HFFc6 (cell line): ENCODE measurements at regions not wholly inside any gene's neighbourhood (a gene's known extent, or its start where the extent isn't known, plus 50 kb on each side); places are given as distances from the start of the nearest gene placed in this dataset.

Source experiments
- DNase-seq: peaks from one replicate; pipeline ENCODE4 v3.0.0-alpha.2; 2018
- H3K27ac Mint-ChIP-seq: 2 replicates; pipeline ENCODE4 v1.8.0; 2020; ENCODE audit warnings: mild to moderate bottlenecking, mixed read lengths
- H3K27me3 Mint-ChIP-seq: 2 replicates; pipeline ENCODE4 v1.8.0; 2021; ENCODE audit warnings: mild to moderate bottlenecking, moderate library complexity, mixed read lengths; ENCODE audit not compliant: insufficient read depth
- H3K36me3 Mint-ChIP-seq: 2 replicates; pipeline ENCODE4 v1.8.0; 2021; ENCODE audit warnings: low read depth, mixed read lengths
- H3K4me1 Mint-ChIP-seq: 2 replicates; pipeline ENCODE4 v1.8.0; 2020; ENCODE audit warnings: low read depth, mixed read lengths
- H3K4me3 Mint-ChIP-seq: 2 replicates; pipeline ENCODE4 v1.8.0; 2020; ENCODE audit warnings: mild to moderate bottlenecking, moderate library complexity, mixed read lengths
- H3K9me3 Mint-ChIP-seq: 2 replicates; pipeline ENCODE4 v1.8.0; 2020; ENCODE audit warnings: mild to moderate bottlenecking, mixed read lengths
- CTCF ChIP-seq: fragments of 200-600 bp; sonication (generic); IDR thresholded peaks from 2 replicates; pipeline ENCODE4 v1.5.0; 2021; ENCODE audit warnings: antibody characterized with exemption, mild to moderate bottlenecking

- Mint-ChIP-seq H3K36me3 (no peaks in the 10 kb centered on the region), H3K9me3 (no peaks in the 10 kb centered on the region), H3K27ac (no peak overlapping the region), H3K4me3 (no peak overlapping the region), H3K4me1 (peaks cover 5% of the 10 kb centered on the region; the same call in 1 of the 2 replicates), H3K27me3 (no peaks in the 10 kb centered on the region; the same call in 1 of the 2 replicates)
- peak; percentile 74 for TF ChIP-seq CTCF
- peak; percentile 32 for DNase-seq
These were observed 522.6 kb upstream of the SEMA6D start for GRCh38 chr15:47194718-47195117.

GRCh38 chr15:47196048-47196447 lies 521.3 kb upstream of the SEMA6D start:
- peak; percentile 90 for TF ChIP-seq CTCF
- DNase-seq: peak; percentile 83

GRCh38 chr15:47203993-47204392 lies 513.3 kb upstream of the SEMA6D start:
- Mint-ChIP-seq H3K9me3 (no peaks in the 10 kb centered on the region), H3K4me3 (no peak overlapping the region), H3K4me1 (no peaks in the 10 kb centered on the region), H3K27ac (no peak overlapping the region), H3K36me3 (no peaks in the 10 kb centered on the region), H3K27me3 (no peaks in the 10 kb centered on the region; the same call in 1 of the 2 replicates)
- TF ChIP-seq CTCF: no peak
- no peak for DNase-seq

More at GRCh38 chr15:47196048-47196447, 521.3 kb upstream of the SEMA6D start:
- Mint-ChIP-seq H3K4me1 (peaks cover 5% of the 10 kb centered on the region; the same call in 1 of the 2 replicates), H3K27ac (no peak overlapping the region), H3K27me3 (no peaks in the 10 kb centered on the region; the same call in 1 of the 2 replicates), H3K4me3 (no peak overlapping the region), H3K36me3 (no peaks in the 10 kb centered on the region), H3K9me3 (no peaks in the 10 kb centered on the region)

GRCh38 chr15:47206358-47206978 lies 510.8 kb upstream of the SEMA6D start:
- no peak overlapping the region for H3K4me3 Mint-ChIP-seq
- no peaks in the 10 kb centered on the region for H3K4me1 Mint-ChIP-seq
- H3K27me3 Mint-ChIP-seq: no peaks in the 10 kb centered on the region
- DNase-seq: no peak
- no peaks in the 10 kb centered on the region for H3K36me3 Mint-ChIP-seq
- H3K27ac Mint-ChIP-seq: no peak overlapping the region
- no peak for TF ChIP-seq CTCF
- H3K9me3 Mint-ChIP-seq: no peaks in the 10 kb centered on the region

GRCh38 chr15:47209591-47209990 lies 507.7 kb upstream of the SEMA6D start:
- no peak for DNase-seq
- H3K27ac Mint-ChIP-seq: no peak overlapping the region
- H3K4me3 Mint-ChIP-seq: no peak overlapping the region
- H3K9me3 Mint-ChIP-seq: no peaks in the 10 kb centered on the region
- H3K4me1 Mint-ChIP-seq: no peaks in the 10 kb centered on the region
- H3K36me3 Mint-ChIP-seq: no peaks in the 10 kb centered on the region
- no peak for TF ChIP-seq CTCF
- no peaks in the 10 kb centered on the region for H3K27me3 Mint-ChIP-seq
